Transverse colon (tissue), 1 donor: ENCODE measurements at regions not wholly inside any gene's neighbourhood (a gene's known extent, or its start where the extent isn't known, plus 50 kb on each side); places are given as distances from the start of the nearest gene placed in this dataset.

ENCODE experiments used
- EP300 ChIP-seq: sonication (generic); formaldehyde crosslinking; IDR thresholded peaks from one replicate; pipeline ENCODE4 v1.6.1; 2017; ENCODE audit warnings: antibody characterized with exemption, low read depth
- POLR2A ChIP-seq: fragments of 450-650 bp; IDR thresholded peaks from one replicate; pipeline ENCODE4 v1.6.1; 2016; ENCODE audit warnings: antibody characterized with exemption, mild to moderate bottlenecking, moderate library complexity

DNA sequence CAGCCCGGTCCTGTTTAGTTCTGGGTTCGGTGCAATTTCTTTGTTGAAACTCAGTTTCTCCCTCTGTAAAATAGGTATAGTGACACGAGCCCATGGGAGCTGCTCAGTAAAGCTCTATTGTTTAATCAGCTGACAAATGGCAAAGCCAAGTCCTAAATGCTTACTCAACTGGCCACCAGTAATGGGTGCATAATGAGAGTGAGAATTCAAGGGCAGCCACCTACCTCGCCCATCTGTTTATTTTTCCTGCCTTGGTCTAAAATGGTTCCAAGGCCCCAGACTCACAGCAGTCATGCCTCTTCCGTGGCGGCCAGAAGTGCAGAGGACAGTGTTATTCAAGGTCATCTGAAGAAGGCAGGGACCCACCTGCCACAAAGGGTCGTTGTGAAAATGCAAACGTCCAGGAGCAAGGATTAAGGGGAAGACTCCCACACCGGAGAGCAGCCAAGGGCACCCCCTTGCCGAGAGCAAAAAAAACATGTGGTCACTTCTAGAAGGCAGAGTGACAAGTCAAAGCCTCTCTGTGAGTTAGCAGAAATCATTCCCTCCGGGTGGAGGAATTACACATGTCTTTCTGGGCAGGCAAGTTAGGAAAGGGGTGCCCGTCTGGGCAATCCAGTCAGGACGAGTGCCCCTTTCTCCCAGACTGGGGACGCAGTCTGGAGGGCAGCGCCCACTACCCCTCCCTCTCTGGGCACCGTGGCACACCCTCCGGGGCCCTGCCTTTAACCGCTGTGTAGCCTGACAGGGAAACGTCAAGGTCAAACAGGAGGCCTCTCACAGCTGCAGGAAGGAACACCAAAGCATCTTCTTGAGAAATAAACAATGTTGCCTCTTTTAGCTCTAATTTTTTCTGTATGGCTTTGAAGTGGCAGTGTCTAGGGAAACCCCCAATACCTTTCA lies 186.2 kb downstream of the FOXO1 start:
- no peak for TF ChIP-seq EP300
- TF ChIP-seq POLR2A = no peak
